ENCODE measurements at regions not wholly inside any gene's neighbourhood (a gene's known extent, or its start where the extent isn't known, plus 50 kb on each side); places are given as distances from the start of the nearest gene placed in this dataset.

- H3K4me3 ChIP-seq (ENCODE audit: low read length), result no peak overlapping the region
- H3K36me3 ChIP-seq (replicated peaks; ENCODE audit: insufficient read depth, low read length), result no peaks in the 10 kb centered on the region
- H4K20me1 ChIP-seq (ENCODE audit: insufficient read depth, low read length), result no peaks in the 10 kb centered on the region
- H3K9me3 ChIP-seq (replicated peaks; ENCODE audit: insufficient read depth, low read length), result no peaks in the 10 kb centered on the region
- H2AFZ ChIP-seq (ENCODE audit: low read length), result no peak overlapping the region
- DNase-seq, result no peak
- H3K27ac ChIP-seq (ENCODE audit: low read length), result no peak overlapping the region
- H3K9ac ChIP-seq (ENCODE audit: low read length), result no peak overlapping the region
- no peaks in the 10 kb centered on the region for H3K9me2 ChIP-seq (replicated peaks; ENCODE audit: insufficient read depth, low read length)
- no peaks in the 10 kb centered on the region for H3K4me1 ChIP-seq (ENCODE audit: low read length)
- H3F3A ChIP-seq (ENCODE audit: insufficient read depth, low read length), result no peaks in the 10 kb centered on the region
- 0 out of 2 replicates have a peak, but pooled peaks cover 4% of the 10 kb centered on the region for H3K27me3 ChIP-seq (replicated peaks; ENCODE audit: insufficient read depth, low read length)
- H3K79me2 ChIP-seq (ENCODE audit: low read length), result no peaks in the 10 kb centered on the region
- TF ChIP-seq EZH2phosphoT487 (IDR thresholded peaks at IDR 0.05; ENCODE audit: low read length) (no peak), CTCF (IDR thresholded peaks at IDR 0.05; ENCODE audit: low read length) (no peak), EZH2 (optimal IDR thresholded peaks at IDR 0.05; ENCODE audit: low read depth, low read length) (no peak)
- no peak overlapping the region for H3K4me2 ChIP-seq (ENCODE audit: low read depth, low read length)
Measured at GRCh38 chr9:113658545-113658895, 195.0 kb downstream of the RGS3 start.

DNA sequence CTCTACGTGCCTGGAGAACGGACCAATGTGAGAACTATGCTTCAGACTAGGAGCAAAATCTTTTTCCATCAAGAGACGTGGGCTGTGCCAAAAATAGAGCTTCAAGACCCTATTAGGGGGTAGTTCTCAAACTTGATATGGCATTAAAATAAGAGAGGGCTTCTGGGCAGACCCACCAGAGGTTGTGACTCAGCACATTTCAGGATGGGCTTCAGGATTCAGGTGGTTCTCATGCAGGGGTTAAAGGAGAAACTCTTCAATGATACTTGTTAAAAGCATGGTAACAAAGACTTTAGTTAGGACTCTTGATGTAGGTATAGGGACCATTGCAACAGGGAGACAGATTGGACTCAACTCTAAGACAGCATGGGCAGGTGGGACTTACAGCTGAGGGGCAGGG lies 195.5 kb downstream of the RGS3 start:
- Histone ChIP-seq H3F3A (ENCODE audit: insufficient read depth, low read length) (no peaks in the 10 kb centered on the region), H2AFZ (ENCODE audit: low read length) (no peak overlapping the region), H3K4me3 (ENCODE audit: low read length) (no peak overlapping the region), H3K4me2 (ENCODE audit: low read depth, low read length) (no peak overlapping the region), H3K27ac (ENCODE audit: low read length) (no peak overlapping the region), H3K9ac (ENCODE audit: low read length) (no peak overlapping the region), H3K36me3 (replicated peaks; ENCODE audit: insufficient read depth, low read length) (no peaks in the 10 kb centered on the region), H3K27me3 (replicated peaks; ENCODE audit: insufficient read depth, low read length) (0 out of 2 replicates have a peak, but pooled peaks cover 4% of the 10 kb centered on the region), H3K79me2 (ENCODE audit: low read length) (no peaks in the 10 kb centered on the region), H3K4me1 (ENCODE audit: low read length) (no peaks in the 10 kb centered on the region), H4K20me1 (ENCODE audit: insufficient read depth, low read length) (no peaks in the 10 kb centered on the region), H3K9me3 (replicated peaks; ENCODE audit: insufficient read depth, low read length) (no peaks in the 10 kb centered on the region), H3K9me2 (replicated peaks; ENCODE audit: insufficient read depth, low read length) (no peaks in the 10 kb centered on the region)
- DNase-seq, result no peak
- TF ChIP-seq CTCF (IDR thresholded peaks at IDR 0.05; ENCODE audit: low read length) (no peak), EZH2phosphoT487 (IDR thresholded peaks at IDR 0.05; ENCODE audit: low read length) (no peak), EZH2 (optimal IDR thresholded peaks at IDR 0.05; ENCODE audit: low read depth, low read length) (no peak)

- DNase-seq, result no peak
- Histone ChIP-seq H3K36me3 (replicated peaks; ENCODE audit: insufficient read depth, low read length) (no peaks in the 10 kb centered on the region), H3K4me2 (ENCODE audit: low read depth, low read length) (no peak overlapping the region), H3K9me3 (replicated peaks; ENCODE audit: insufficient read depth, low read length) (no peaks in the 10 kb centered on the region), H2AFZ (ENCODE audit: low read length) (no peak overlapping the region), H3K27ac (ENCODE audit: low read length) (no peak overlapping the region), H3K9me2 (replicated peaks; ENCODE audit: insufficient read depth, low read length) (no peaks in the 10 kb centered on the region), H3K4me1 (ENCODE audit: low read length) (no peaks in the 10 kb centered on the region), H4K20me1 (ENCODE audit: insufficient read depth, low read length) (no peaks in the 10 kb centered on the region), H3K9ac (ENCODE audit: low read length) (no peak overlapping the region), H3K79me2 (ENCODE audit: low read length) (no peaks in the 10 kb centered on the region), H3F3A (ENCODE audit: insufficient read depth, low read length) (no peaks in the 10 kb centered on the region), H3K4me3 (ENCODE audit: low read length) (no peak overlapping the region), H3K27me3 (replicated peaks; ENCODE audit: insufficient read depth, low read length) (0 out of 2 replicates have a peak, but pooled peaks cover 4% of the 10 kb centered on the region)
- TF ChIP-seq EZH2phosphoT487 (IDR thresholded peaks at IDR 0.05; ENCODE audit: low read length), result no peak
- no peak for TF ChIP-seq EZH2 (optimal IDR thresholded peaks at IDR 0.05; ENCODE audit: low read depth, low read length)
- no peak for TF ChIP-seq CTCF (IDR thresholded peaks at IDR 0.05; ENCODE audit: low read length)
Measured at GRCh38 chr9:113659740-113660139, 196.2 kb downstream of the RGS3 start.

Measured in MM.1S (cell line).